SK-N-SH (cell line): ENCODE measurements at regions not wholly inside any gene's neighbourhood (a gene's known extent, or its start where the extent isn't known, plus 50 kb on each side); places are given as distances from the start of the nearest gene placed in this dataset.

Experiments
- CTCF ChIA-PET: fragments of 300-600, 350-600 bp; formaldehyde crosslinking; extraction: SDS; loops from one replicate; lab custom pipeline; 2021; lab: Yijun Ruan, JAX
- POLR2A ChIA-PET: fragments of 350-600 bp; sonication (Branson Sonifier 250); formaldehyde crosslinking; extraction: SDS; loops from one replicate; lab custom pipeline; 2020; ENCODE audit warnings: antibody characterized with exemption, inconsistent platforms; lab: Yijun Ruan, JAX
- DNase-seq: peaks from one replicate; pipeline ENCODE4 v3.0.0; 2012
- H2AFZ ChIP-seq: fragments of 200-600 bp; sonication (generic); 2 replicates; pipeline ENCODE4 v1.8.1; 2016; ENCODE audit warnings: antibody characterized with exemption, mild to moderate bottlenecking, low read depth
- H3F3A ChIP-seq: fragments of 200-600 bp; sonication (generic); replicated peaks from 2 replicates; pipeline ENCODE3; 2016; ENCODE audit warnings: antibody characterized with exemption, mild to moderate bottlenecking; ENCODE audit not compliant: insufficient read depth
- H3K27ac ChIP-seq, 2 experiments: fragments of 200-500 bp in 1 of 2; fragments of 200-600 bp in 1 of 2; sonication (Bioruptor generic) in 1 of 2; sonication (generic), shearing (Covaris generic) in 1 of 2; 2 replicates each; pipeline versions ENCODE4 v1.5.1 to v1.6.1; 2014 to 2016; ENCODE audit warnings: low read depth in 2 of 2, inconsistent platforms in 1 of 2, low read length in 1 of 2, mild to moderate bottlenecking in 1 of 2, mixed read lengths in 1 of 2
- H3K27me3 ChIP-seq: fragments of 200-600 bp; sonication (generic), shearing (Covaris generic); 2 replicates; pipeline ENCODE4 v1.6.1; 2016; ENCODE audit warnings: mixed run types; ENCODE audit not compliant: insufficient read depth
- H3K36me3 ChIP-seq, 2 experiments: fragments of 200-500 bp in 1 of 2; fragments of 200-600 bp in 1 of 2; sonication (Bioruptor generic) in 1 of 2; sonication (generic) in 1 of 2; replicated peaks in 1 of 2; 2 replicates each; pipeline versions ENCODE3 to v1.5.1; 2014 to 2016; ENCODE audit warnings: low read length in 1 of 2, mild to moderate bottlenecking in 1 of 2; ENCODE audit not compliant: insufficient read depth in 2 of 2, control insufficient read depth in 1 of 2
- H3K4me1 ChIP-seq, 2 experiments: fragments of 200-500 bp in 1 of 2; fragments of 200-600 bp in 1 of 2; sonication (Bioruptor generic) in 1 of 2; sonication (generic), shearing (Covaris generic) in 1 of 2; 2 replicates each; pipeline versions ENCODE4 v1.5.1 to v1.6.1; 2014 to 2016; ENCODE audit warnings: low read depth in 1 of 2, low read length in 1 of 2, mixed run types in 1 of 2; ENCODE audit not compliant: insufficient read depth in 2 of 2, control insufficient read depth in 1 of 2
- H3K4me2 ChIP-seq: fragments of 200-600 bp; sonication (generic), shearing (Covaris generic); 2 replicates; pipeline ENCODE4 v1.6.1; 2017; ENCODE audit warnings: mixed run types
- H3K4me3 ChIP-seq, 2 experiments: fragments of 200-500 bp in 1 of 2; fragments of 200-600 bp in 1 of 2; sonication (Bioruptor generic) in 1 of 2; sonication (generic), shearing (Covaris generic) in 1 of 2; 2 replicates each; pipeline versions ENCODE4 v1.5.1 to v1.8.1; 2014 to 2016; ENCODE audit warnings: low read depth in 2 of 2, inconsistent platforms in 1 of 2, low read length in 1 of 2, mild to moderate bottlenecking in 1 of 2, mixed read lengths in 1 of 2, moderate library complexity in 1 of 2
- H3K79me2 ChIP-seq: fragments of 200-600 bp; sonication (generic); 2 replicates; pipeline ENCODE4 v1.8.1; 2017; ENCODE audit warnings: mild to moderate bottlenecking; ENCODE audit not compliant: insufficient read depth
- H3K9ac ChIP-seq: fragments of 200-600 bp; sonication (generic); 2 replicates; pipeline ENCODE4 v1.6.1; 2017; ENCODE audit warnings: mixed run types
- H3K9me2 ChIP-seq: fragments of 200-600 bp; sonication (generic); 2 replicates; pipeline ENCODE4 v1.6.1; 2017; ENCODE audit warnings: mixed run types
- H3K9me3 ChIP-seq: fragments of 200-600 bp; sonication (generic); 2 replicates; pipeline ENCODE4 v1.6.1; 2017; ENCODE audit warnings: mixed run types, mild to moderate bottlenecking, moderate library complexity
- H4K20me1 ChIP-seq: fragments of 200-600 bp; sonication (generic); 2 replicates; pipeline ENCODE4 v1.6.1; 2017; ENCODE audit warnings: mild to moderate bottlenecking, mixed run types; ENCODE audit not compliant: insufficient read depth
- GATA2 ChIP-seq: sonication (generic); formaldehyde crosslinking; IDR thresholded peaks from 2 replicates; pipeline ENCODE4 v1.5.0; 2020; ENCODE audit warnings: mild to moderate bottlenecking, missing genetic modification reagents
- MEF2A ChIP-seq: IDR thresholded peaks from 2 replicates; pipeline ENCODE4 v1.4.0; 2012; ENCODE audit warnings: low read depth, borderline replicate concordance
- MXI1 ChIP-seq: IDR thresholded peaks from 2 replicates; pipeline ENCODE4 v1.6.1; 2012; ENCODE audit warnings: mild to moderate bottlenecking, low read depth, low read length, improper control_type of control experiment
- NFIC ChIP-seq: IDR thresholded peaks from 2 replicates; pipeline ENCODE4 v1.4.0; 2012; ENCODE audit warnings: borderline replicate concordance
- POLR2AphosphoS5 ChIP-seq: IDR thresholded peaks from 2 replicates; pipeline ENCODE4 v1.6.1; 2012; ENCODE audit warnings: low read depth, low read length
- RAD21 ChIP-seq: IDR thresholded peaks from 2 replicates; pipeline ENCODE4 v1.6.1; 2012; ENCODE audit warnings: mild to moderate bottlenecking, low read length
- RCOR1 ChIP-seq: fragments of 150-350 bp; IDR thresholded peaks from 2 replicates; pipeline ENCODE4 v1.6.1; 2017; ENCODE audit warnings: antibody characterized with exemption, low read length
- TCF12 ChIP-seq: IDR thresholded peaks from 2 replicates; pipeline ENCODE4 v1.4.0; 2012
- WGBS: methylation state at CpG from one replicate; pipeline ENCODE4 v1.1.6; 2017; ENCODE audit warnings: low lambda C conversion rate; 5-methylcytosine and 5-hydroxymethylcytosine counted together
- TF ChIP-seq, protein P1 (sequence below): IDR thresholded peaks from 2 replicates; pipeline ENCODE4 v1.6.1; 2012; ENCODE audit warnings: mild to moderate bottlenecking, low read depth, low read length, moderate library complexity
- TF ChIP-seq, protein P2 (sequence below): fragments of 200-600 bp; sonication (generic); IDR thresholded peaks from 2 replicates; pipeline ENCODE4 v1.6.1; 2017; ENCODE audit warnings: antibody characterized with exemption, mild to moderate bottlenecking, moderate library complexity

DNA sequence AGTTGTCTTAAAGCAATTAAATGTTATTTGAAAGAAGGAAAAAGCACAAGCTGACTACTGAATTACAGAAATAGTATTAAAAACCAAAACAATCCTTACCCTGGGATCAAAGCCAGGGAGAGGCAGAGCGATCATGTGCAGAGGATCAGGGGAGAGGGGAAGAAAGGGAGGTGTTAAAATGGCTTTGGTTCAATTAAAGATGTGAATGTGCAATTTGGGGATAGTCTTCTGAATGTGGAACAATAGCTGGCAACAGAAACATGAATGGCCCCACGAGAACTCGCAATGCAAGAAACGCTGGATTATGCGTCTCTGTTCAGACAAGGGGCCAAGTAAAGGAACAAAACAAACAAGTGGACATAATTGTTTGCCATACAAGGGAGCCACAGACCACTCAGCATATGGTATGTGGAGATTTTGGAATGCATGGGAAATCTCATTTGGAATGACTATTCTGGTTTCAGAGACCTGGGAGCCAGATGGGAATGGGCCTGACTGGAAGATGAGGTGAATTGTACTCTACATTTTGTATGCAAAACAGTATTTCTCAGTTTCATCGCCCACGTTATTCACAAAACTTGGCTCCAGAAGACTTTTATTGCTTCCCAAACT is 155.4 kb downstream of the SLC4A3 start:
- H3K4me2 ChIP-seq = no peak overlapping the region
- DNase-seq = no peak
- H3K27ac ChIP-seq = no peak overlapping the region
- no peaks in the 10 kb centered on the region for H4K20me1 ChIP-seq
- TF ChIP-seq, protein P1, sequence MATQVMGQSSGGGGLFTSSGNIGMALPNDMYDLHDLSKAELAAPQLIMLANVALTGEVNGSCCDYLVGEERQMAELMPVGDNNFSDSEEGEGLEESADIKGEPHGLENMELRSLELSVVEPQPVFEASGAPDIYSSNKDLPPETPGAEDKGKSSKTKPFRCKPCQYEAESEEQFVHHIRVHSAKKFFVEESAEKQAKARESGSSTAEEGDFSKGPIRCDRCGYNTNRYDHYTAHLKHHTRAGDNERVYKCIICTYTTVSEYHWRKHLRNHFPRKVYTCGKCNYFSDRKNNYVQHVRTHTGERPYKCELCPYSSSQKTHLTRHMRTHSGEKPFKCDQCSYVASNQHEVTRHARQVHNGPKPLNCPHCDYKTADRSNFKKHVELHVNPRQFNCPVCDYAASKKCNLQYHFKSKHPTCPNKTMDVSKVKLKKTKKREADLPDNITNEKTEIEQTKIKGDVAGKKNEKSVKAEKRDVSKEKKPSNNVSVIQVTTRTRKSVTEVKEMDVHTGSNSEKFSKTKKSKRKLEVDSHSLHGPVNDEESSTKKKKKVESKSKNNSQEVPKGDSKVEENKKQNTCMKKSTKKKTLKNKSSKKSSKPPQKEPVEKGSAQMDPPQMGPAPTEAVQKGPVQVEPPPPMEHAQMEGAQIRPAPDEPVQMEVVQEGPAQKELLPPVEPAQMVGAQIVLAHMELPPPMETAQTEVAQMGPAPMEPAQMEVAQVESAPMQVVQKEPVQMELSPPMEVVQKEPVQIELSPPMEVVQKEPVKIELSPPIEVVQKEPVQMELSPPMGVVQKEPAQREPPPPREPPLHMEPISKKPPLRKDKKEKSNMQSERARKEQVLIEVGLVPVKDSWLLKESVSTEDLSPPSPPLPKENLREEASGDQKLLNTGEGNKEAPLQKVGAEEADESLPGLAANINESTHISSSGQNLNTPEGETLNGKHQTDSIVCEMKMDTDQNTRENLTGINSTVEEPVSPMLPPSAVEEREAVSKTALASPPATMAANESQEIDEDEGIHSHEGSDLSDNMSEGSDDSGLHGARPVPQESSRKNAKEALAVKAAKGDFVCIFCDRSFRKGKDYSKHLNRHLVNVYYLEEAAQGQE = no peak
- TF ChIP-seq RCOR1 = no peak
- TF ChIP-seq, protein P2, sequence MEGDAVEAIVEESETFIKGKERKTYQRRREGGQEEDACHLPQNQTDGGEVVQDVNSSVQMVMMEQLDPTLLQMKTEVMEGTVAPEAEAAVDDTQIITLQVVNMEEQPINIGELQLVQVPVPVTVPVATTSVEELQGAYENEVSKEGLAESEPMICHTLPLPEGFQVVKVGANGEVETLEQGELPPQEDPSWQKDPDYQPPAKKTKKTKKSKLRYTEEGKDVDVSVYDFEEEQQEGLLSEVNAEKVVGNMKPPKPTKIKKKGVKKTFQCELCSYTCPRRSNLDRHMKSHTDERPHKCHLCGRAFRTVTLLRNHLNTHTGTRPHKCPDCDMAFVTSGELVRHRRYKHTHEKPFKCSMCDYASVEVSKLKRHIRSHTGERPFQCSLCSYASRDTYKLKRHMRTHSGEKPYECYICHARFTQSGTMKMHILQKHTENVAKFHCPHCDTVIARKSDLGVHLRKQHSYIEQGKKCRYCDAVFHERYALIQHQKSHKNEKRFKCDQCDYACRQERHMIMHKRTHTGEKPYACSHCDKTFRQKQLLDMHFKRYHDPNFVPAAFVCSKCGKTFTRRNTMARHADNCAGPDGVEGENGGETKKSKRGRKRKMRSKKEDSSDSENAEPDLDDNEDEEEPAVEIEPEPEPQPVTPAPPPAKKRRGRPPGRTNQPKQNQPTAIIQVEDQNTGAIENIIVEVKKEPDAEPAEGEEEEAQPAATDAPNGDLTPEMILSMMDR = no peak
- no peak for TF ChIP-seq MXI1
- TF ChIP-seq RAD21 = no peak
- TF ChIP-seq POLR2AphosphoS5 = no peak
- no peak for TF ChIP-seq GATA2 (CRISPR knock-in tag)
- TF ChIP-seq, all 33 proteins: peak for 0
- Histone ChIP-seq H3K4me1 (no peaks in the 10 kb centered on the region), H3K9me3 (no peaks in the 10 kb centered on the region), H3K4me3 (no peak overlapping the region), H3K9ac (no peak overlapping the region), H2AFZ (peak overlapping the region; percentile 22; the same call in 1 of the 2 replicates), H3K9me2 (no peaks in the 10 kb centered on the region), H3K79me2 (no peaks in the 10 kb centered on the region), H3F3A (no peaks in the 10 kb centered on the region), H3K36me3 (no peaks in the 10 kb centered on the region), H3K27me3 (peaks cover 7% of the 10 kb centered on the region; the same call in 1 of the 2 replicates)
- ChIA-PET CTCF (no interaction called here), POLR2A (no interaction called here)
- 21% methylated on average over 7 of the region's 7 CpGs for WGBS

DNA sequence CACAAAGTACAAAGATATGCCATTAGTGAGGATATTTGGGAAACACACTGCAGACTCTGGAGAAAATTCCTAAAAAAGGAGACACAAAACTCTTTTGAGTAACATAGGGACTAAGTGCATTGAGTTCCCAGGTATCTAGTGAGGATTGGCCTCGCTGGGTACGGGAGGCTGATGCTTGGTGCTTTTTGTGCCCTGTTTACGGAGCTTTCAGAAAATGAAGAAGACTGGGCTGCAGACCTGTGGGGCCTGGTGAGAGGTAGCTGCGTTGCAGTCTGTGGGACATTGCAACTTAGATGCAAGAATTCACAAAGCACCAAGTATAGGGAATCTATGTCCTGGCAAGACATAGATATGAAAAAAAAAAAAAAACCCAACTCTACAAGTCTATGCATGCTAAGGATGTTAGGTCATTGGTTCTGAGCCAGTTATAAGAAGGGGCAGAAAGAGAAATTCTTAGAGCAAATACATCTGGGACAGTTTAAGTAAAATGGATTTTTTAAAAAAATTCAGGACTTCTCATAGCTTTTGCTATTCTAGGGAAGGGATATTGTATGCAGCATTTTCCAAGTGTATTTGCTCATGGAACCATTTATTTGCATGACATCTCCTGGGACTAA is 156.0 kb downstream of the SLC4A3 start:
- no peak overlapping the region for H3K4me3 ChIP-seq
- H3K27me3 ChIP-seq = peaks cover 7% of the 10 kb centered on the region; the same call in 1 of the 2 replicates
- H3K79me2 ChIP-seq = no peaks in the 10 kb centered on the region
- H3K36me3 ChIP-seq = no peaks in the 10 kb centered on the region
- H3K9ac ChIP-seq = no peak overlapping the region
- H2AFZ ChIP-seq = no peak overlapping the region
- H3K9me2 ChIP-seq = no peaks in the 10 kb centered on the region
- H3K27ac ChIP-seq = no peak overlapping the region
- H3K4me1 ChIP-seq = no peaks in the 10 kb centered on the region
- POLR2A ChIA-PET = no interaction called here
- H3F3A ChIP-seq = no peaks in the 10 kb centered on the region
- H3K9me3 ChIP-seq = no peaks in the 10 kb centered on the region
- TF ChIP-seq NFIC = no peak
- no peak for TF ChIP-seq MEF2A
- TF ChIP-seq RCOR1 = no peak
- no peak for TF ChIP-seq TCF12
- TF ChIP-seq, all 33 proteins: peak for 0
- CTCF ChIA-PET = no interaction called here
- no peaks in the 10 kb centered on the region for H4K20me1 ChIP-seq
- no peak overlapping the region for H3K4me2 ChIP-seq
- WGBS = 3% methylated on average over 4 of the region's 4 CpGs
- no peak for DNase-seq
